ENCODE measurements at regions not wholly inside any gene's neighbourhood (a gene's known extent, or its start where the extent isn't known, plus 50 kb on each side); places are given as distances from the start of the nearest gene placed in this dataset.

DNA sequence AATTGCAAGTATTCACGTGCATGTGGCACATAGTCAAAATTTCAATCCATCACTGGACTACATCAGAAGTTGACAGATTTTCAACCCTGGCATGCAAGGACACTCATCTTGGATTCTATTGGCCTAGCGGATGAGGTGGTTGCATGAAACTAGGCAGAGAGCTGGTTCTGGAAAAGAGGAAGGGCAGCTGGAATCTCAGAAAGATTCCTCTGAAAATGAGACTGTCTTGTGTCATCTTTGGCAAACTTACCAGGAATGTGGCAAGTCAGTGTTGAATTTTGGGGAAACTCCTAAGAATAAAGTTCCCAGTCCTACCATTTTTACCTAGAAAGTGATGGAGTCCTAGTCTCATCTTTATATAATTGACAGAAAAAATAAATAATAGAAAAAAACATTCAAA lies 384.3 kb upstream of the NR2F2 start:
- DNase-seq (ENCODE audit: low read depth): no peak

DNA sequence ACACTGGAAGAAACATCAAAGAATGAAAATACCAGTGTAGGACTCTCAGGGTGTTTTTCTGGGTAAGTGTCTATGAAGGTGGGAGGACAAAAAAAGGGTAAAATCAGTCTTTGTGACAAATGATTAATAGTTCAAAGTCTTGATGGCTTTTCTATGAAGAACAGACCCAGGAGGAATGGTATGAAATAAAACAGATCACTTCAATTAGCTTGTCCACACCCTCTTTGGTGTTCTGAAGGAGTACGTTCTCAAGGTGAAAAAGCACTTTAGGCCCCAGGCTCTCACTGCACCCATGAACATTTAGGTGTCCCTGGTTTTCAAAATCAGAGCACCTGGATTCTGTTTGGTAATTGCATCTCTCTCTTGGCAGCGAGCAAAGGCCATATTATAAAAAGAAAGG lies 383.6 kb upstream of the NR2F2 start:
- no peak for DNase-seq (ENCODE audit: low read depth)

DNA sequence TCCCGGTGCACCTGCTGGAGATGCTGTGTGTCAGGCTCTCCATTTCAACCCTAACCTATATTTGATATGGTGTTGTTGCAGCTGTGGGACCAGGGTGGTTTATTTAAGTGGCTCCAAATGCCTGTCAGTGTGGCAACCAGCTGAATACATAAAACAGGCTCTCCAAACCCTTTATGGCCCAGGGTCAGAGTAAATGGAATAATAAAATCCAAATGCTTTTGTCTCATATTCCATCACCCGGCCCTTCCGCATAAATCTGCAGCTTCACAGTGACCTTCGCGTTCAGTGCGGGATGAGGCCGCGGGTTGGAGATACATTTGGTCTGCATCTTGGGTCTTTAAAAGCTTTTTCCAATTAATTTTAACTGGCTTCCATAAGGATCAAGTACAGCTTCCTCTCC lies 382.1 kb upstream of the NR2F2 start:
- DNase-seq (ENCODE audit: low read depth): no peak

DNA sequence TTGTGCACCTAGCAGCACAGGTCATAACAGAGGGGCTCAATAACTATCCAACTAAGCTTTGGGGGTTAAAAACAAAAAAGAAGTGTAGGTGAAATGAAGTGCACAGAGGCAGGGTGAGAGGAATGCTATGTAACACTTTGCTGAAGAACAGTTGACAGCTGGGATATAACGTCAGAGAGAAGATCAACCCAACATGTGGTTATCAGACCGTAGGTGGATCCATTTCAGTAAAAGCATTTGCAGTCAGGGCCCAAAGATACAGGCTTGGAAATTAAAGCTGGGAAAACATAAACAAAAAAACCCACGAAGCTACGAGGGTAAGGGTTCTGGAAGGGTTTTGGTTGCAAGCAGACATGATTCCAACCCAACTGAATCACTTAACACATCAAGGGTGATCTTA lies 377.5 kb upstream of the NR2F2 start:
- DNase-seq (ENCODE audit: low read depth): no peak

DNA sequence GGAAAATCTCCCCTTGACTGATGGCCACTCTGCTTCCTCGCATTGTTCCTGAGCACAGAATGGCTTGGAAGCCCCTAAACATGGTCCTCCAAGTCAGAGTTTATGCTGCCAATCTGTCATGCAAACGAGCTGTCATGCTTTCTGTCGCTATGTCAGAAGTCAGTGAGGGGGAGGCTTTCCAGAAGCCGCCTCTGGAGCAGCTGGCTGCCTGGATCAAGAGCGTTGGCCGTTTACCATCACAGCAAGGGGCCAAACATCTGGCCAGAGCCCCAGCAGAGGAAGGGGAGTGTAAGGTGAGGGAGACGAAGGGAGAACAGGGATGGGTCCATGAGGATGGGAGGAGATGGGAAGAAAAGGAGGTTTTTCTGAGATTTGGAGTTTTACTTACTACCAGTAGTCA lies 372.6 kb upstream of the NR2F2 start:
- DNase-seq (ENCODE audit: low read depth): no peak

DNA sequence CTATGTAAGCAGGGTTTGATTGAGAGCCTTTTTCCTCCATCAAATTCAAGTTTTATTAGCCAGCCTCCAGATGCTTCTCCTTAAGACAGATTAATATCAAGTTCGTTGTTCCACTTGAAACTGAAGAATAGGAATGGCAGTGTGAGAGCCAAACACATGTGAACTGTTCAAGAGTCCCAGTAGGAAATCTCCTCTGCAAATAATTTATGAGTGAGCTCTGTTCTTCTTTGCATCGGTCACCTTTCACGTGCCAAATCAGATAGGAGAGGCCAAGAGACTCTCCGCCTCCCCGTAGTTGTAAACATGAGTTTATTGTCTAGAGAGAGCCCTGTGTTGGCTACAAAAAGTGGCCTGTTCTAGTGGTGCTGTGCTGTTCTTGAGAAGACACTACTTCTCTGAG lies 372.1 kb upstream of the NR2F2 start:
- DNase-seq (ENCODE audit: low read depth): no peak

DNA sequence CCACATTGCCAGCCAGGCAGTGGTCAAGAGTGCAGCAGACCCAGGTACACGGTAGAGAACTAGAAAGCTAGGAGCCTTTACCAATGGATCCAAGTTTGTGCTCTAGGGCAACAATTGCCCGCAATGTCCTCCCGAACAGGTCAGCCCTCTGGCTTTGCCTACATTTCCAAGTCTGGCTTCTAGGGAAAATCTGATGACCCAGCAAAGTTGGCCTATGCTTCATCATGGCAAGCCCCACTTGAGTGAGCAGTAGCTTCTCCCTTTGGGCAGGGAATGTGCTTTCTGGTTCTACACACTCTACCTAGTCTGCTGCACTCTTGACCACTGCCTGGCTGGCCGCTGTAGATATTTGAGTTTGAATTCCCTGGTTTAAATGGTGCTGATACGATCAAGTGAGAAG lies 361.6 kb upstream of the NR2F2 start:
- DNase-seq (ENCODE audit: low read depth): no peak

DNA sequence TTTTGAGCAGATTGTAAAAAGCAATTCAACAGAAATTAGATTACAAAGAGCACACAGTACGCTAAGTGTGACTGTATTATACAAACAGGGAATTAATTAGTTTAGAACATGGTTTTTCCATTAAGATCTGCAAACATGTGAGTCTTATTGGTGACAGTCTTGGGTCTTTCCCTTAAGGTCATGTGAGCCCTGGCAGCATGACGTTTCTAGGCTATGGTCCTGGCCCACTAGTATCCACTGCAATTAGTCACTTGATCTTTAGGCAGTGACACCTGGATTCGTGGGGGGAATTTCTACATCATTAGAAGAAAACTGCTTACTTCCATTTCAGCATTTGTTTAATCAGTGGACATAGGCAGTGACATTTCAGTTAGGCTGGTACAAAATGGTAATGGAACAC lies 360.2 kb upstream of the NR2F2 start:
- DNase-seq (ENCODE audit: low read depth): no peak

DNA sequence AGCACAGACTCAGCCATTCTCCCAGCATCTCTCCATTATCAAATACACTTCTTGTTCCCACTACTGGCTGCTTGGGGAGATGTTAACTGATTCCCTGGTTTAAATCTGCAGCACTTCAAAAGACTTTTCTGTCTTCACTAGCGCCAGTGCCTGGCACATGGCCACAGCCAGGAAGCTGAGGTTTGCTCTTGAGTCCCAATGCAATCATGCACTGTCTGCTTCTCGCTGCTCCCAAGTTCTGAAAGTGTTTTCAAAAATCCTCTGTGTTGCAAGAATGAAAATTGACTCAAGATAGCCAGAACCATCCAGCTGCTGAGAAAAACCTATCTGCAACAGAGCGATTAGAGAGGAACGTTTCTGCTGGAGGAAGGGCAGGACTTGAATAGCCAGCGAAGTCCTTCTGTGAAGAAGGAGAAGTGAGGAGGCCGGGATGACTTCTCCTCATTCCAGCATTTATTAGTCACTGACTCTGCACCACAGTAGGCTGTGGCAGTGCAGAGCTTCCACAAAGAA lies 358.4 kb upstream of the NR2F2 start:
- DNase-seq (ENCODE audit: low read depth): no peak

DNA sequence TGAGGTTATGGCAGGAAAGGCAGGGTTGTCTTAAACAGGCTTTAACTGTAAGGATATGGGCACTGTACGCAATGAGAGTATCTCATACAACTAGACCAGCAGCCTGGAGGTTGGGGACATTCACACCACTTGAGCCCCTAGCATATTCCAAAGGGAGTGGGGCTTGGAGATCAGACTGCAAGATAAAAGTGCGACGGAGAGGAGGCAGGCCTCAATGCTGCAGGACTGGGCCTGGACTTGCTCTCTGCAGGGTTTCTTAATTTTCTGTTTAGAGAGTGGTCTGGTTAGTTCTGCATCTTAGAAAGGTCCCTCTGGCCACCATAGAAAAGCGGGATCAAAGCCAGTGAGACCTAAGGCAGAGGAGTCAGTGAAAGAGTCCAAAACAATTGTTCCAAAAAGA lies 357.7 kb upstream of the NR2F2 start:
- no peak for DNase-seq (ENCODE audit: low read depth)

DNA sequence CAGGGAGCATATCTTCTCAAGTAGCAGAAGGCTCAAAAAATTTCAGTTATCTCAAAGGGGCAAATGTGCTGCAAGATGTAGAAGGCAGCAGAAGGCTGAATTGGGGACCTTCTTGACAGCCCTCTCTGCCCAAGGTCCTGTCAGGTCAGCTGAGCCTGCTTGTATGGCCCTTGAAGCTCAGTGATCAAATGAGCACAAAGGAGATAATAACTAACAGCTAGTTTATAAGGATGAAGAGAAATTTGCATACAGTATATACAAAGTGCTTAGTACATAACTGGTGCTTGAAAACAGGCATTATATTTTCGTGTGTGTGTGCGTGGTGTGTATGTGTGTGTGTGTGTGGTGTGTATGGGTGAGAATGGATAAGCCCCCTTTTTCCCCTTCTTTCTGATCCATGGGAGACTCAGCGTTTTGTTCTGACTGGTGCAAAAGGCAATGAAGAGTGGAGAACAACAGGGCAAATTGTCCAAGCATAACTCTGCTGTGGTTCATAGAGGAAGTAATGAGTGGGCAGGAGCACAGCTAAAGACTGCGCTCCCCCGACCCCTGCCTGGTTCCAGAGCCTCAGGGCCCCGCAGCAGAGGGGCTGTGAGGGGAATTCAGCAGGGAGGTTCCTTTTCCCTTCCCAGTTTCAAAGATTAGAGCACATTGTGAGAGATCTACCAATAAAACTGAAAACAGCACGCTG lies 356.8 kb upstream of the NR2F2 start:
- no peak for DNase-seq (ENCODE audit: low read depth)

DNA sequence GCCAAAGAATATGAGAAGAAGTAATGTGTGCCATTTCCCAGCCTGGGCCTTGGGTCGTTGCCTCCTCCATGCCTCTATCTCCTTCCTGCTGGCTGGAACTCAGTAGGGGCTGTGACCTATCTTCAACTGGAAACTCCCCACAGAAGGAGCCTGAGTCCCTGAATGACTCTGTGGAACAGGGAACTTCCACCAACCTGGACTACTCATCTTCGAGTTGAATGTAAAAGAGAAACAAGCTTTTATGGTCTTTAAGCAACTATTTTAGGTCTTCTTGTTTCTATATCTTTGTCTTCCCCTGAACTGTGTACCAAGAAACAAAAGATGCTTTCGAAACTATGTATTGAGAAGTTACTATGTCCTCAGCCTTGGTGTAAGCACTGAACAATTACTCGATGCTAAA lies 355.3 kb upstream of the NR2F2 start:
- no peak for DNase-seq (ENCODE audit: low read depth)

DNA sequence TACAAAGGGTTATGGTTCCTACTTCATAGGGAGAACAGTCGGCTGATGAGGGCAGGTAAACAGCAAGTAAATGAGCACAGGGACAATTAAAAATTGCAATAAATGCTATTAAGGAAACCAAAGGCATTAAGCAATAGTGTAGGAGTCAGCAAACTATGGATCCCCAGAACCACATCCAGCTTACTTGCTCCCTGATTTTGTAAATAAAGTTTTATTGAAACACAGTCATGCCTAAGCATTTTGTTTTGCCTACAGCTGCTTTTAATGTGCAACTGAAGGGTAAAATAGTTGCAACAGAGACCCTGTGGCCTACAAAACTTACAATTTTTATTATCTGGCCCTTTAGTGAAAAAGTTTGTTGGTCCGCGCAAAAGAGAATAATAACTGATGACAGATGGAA lies 351.2 kb upstream of the NR2F2 start:
- DNase-seq (ENCODE audit: low read depth): no peak

DNA sequence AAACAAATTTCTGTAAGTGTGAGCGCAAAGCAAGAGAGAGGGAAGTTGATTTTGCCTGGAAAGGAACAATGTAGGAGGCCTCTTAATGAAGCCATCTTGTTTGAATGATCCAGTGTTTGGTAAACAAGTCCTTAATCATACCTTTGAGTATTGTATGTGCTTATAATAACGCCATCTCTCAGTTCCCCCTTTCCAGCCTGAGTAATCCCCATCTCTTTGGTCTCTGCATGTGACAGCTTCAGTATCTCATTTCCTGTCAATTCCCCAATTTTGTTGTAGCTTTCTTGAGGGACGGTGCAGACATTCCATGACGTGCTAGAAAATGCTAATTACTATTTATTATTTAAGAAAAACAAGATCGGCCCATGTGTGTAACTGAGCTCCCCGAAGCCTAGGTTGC lies 349.3 kb upstream of the NR2F2 start:
- no peak for DNase-seq (ENCODE audit: low read depth)

DNA sequence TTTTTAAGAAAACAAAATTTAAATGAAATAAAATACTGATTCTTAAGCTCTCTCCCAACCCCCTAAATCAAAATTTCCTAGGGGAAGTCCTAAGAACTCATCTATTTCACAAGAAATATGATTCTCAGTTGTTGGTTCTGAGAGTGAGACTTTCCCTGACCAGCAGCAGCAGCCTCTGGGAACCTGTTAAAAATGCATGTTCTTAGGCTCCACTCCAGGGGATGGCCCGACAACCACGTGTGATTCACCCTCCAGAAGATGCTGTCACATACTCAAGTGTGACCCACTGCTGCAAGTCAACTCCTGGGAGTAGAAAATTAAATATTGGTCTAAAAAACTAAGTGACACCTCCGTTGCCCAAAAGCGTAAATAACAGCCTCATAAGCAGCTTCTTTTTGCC lies 343.2 kb upstream of the NR2F2 start:
- no peak for DNase-seq (ENCODE audit: low read depth)

DNA sequence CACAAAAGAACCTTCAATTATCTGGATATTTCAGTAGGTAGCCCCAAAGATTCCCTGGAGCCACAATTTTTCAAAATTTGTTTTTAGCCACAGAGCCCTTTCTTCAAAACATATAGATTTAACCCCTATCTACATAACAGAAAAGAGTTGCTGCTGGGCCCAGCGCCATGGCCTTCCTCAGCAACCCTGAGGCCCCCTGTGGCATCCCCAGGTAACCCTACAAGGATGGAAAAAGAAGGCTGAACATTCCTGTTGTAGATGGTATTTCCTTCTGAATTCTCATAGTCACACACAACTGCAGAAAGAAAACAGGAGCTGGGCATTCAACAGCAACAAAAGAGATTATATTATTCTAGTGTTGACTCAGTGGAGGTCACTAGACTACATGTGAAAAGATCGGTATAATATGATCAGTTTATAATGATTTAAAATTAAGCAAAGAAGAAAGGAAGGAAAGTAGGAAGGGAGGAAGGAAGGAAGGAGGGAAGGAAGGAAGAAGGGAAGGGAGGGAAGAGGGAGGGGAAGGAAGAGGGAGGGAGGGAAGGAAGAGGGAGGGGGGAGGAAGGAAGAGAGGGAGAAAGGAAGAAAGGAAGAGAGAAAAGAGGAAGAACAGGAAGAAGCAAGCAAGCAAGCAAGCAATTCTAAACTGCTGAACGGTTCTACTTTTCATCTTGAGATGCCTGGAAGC lies 342.5 kb upstream of the NR2F2 start:
- DNase-seq (ENCODE audit: low read depth): no peak

DNA sequence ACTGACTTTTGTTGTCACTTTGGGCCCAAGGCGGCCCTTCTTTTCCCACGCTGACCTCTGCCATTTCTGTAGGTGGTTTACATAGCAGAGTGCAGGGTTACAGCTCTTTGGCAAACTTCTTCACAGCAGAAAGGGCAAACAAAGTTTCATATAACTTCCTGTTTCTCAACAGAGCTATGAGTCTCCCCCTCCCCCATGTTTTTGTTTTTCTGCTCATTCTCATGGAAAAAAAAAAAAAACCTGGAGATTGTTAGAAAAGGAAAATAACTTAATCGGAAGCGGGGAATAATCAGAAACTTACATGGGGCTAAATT lies 342.0 kb upstream of the NR2F2 start:
- no peak for DNase-seq (ENCODE audit: low read depth)

DNA sequence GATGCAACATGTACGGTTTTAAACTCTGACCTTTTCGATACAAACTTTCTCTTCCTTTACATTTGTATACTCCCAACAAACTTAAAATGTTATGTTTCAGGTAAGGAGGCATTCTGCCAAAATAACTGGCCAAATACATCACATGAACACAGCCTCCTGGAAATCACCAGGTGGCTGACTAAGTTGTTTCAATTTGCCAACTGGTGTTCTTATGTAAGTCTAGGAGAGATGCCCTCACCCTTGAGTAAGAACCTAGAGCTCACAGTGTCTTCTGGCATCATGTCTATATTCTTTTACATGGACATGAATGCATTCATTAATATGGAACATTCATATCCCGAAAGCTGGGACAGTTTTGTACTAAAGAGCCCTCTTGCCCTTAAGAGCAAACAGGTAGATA lies 341.1 kb upstream of the NR2F2 start:
- DNase-seq (ENCODE audit: low read depth): no peak

DNA sequence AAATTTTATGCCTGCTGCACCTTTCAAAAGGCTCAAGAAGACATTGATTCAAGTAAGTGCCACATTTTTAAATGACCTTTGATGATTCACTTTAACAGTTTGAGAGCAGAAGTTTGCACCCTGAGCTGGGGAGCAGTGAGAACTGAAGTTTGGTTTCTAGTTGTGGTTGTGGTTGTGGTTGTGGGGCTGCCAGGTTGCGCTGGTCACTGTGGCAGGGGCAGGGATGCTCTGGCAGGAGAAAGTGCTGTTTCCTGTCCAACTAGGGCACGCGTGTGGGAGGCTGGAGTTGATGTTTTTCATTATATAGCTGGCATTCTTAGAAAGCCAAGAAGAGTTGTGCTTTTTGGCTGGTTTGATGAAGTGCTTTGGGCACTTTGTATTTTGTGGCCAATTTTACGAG lies 339.7 kb upstream of the NR2F2 start:
- no peak for DNase-seq (ENCODE audit: low read depth)

DNA sequence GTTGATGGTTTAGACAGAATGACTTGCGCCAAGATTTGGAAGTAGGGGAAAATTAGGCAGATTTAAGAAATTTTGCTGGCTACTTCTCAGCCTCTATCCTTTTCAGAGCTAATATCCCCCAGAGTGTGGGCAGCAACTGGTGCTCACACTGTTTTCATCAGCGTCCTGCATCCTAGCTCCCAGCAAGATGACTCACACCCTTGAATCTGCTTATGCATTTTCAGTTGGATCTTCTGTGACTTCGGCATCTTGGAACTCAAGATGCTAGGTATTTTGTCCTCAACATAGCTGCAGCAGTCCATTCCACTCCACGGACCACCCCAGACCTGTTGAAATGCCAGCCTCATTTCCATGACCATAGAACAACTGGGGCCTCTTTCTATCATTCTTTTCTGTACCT lies 336.1 kb upstream of the NR2F2 start:
- DNase-seq (ENCODE audit: low read depth): no peak

DNA sequence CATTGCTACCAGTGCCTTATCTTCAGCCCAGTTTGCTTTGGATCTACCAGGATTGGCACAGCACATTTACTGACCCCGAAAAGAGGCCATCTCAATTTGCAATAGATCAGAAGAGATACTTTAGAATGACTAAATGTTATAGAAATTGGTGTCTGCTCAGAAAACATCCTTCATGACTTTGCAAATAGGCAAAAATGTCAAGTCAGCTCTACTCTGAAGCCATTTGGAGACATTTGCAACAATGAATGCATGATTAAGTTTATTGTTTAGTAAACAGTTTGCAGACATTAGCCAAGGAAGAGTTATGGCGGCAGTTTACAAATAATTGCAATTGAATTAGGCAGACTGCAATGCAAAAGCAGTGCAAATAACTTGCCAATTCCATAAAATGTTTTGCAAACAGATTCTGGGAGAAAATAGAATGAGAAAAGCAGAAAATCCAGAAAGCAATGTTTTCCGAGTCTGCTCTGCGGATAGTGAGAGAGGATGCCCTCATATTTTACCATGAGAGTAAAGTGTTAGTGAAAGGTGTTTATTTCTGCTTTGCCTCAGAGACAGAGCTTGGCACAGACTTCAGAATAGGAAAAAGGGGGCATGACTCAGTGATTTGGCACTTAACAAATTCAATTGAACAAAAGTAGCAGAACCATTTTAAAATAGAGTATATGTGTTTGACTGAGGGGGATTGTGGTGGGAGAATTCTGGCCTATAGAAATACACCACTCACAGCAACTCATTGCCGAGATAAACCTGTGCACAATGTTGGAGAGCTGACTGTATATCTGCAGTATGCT lies 334.9 kb upstream of the NR2F2 start:
- DNase-seq (ENCODE audit: low read depth): no peak

DNA sequence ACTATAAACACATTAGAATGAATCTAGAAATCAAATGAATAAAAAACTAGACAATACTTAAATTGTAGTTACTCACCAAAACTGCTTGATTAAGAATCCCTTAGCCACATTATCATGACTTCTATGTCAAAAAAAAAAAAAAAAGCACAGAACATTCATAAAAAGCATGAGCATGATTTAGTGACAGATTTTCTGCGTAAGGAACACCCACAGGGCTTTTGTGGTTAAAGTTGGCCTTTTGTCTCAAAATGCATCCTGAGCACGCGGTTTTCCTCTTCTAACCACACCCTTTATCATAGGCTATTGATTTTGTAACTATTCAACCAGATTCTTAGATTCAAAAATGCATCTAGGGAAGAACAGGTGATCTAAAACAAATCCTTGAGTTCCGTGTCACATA lies 334.0 kb upstream of the NR2F2 start:
- DNase-seq (ENCODE audit: low read depth): no peak

DNA sequence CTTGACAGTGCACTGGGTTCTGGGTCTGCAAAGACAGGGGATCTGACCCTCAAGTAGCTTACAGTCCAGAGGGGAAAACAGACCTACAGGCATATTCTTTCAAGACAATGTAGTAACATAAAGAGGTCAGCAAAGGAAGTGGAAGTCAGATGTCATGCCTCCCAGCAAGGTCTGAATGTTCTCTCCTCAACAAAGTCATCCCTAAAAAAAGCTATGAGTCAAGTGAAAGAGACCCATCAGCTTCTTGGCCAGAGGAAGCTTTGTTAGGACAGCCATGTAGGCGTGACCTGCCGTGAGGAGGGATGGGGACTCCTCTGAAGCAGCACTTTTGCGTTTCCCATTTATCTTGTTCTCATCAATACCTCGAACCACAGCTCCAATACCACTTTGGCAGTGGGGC lies 331.6 kb upstream of the NR2F2 start:
- DNase-seq (ENCODE audit: low read depth): no peak

Measured in T follicular helper cell (primary cell).